Tibial nerve (tissue), 4 donors: ENCODE measurements at regions not wholly inside any gene's neighbourhood (a gene's known extent, or its start where the extent isn't known, plus 50 kb on each side); places are given as distances from the start of the nearest gene placed in this dataset.

Experiments
- DNase-seq, 2 donors: peaks; one replicate each; pipeline ENCODE4 v3.0.0-alpha.2; 2019; ENCODE audit warnings: low spot score in 2 of 2
- H3K27ac ChIP-seq, 4 donors: fragments of 200-600 bp; sonication (generic) in 3 of 4; one replicate each; pipeline ENCODE4 v1.5.1; 2017 to 2019; ENCODE audit warnings: mild to moderate bottlenecking in 1 of 4
- H3K27me3 ChIP-seq, 2 donors: fragments of 200-600 bp; sonication (generic) in 1 of 2; one replicate each; pipeline versions ENCODE4 v1.5.1 to v1.6.0; 2017 to 2019
- H3K36me3 ChIP-seq, 3 donors: fragments of 200-600 bp; sonication (generic); one replicate each; pipeline ENCODE4 v1.5.1; 2018 to 2019
- H3K4me1 ChIP-seq, 4 donors: fragments of 200-600 bp; sonication (generic) in 3 of 4; one replicate each; pipeline ENCODE4 v1.5.1; 2017 to 2019
- H3K4me3 ChIP-seq, 4 donors: fragments of 200-600 bp; sonication (generic) in 3 of 4; one replicate each; pipeline ENCODE4 v1.5.1; 2017 to 2019; ENCODE audit warnings: mild to moderate bottlenecking in 1 of 4, moderate library complexity in 1 of 4
- H3K9me3 ChIP-seq, 4 donors: fragments of 200-600 bp; sonication (generic) in 3 of 4; one replicate each; pipeline ENCODE4 v1.5.1; 2017 to 2019
- CTCF ChIP-seq, 5 experiments: fragments of 200-600 bp in 3 of 5; fragments of 450-650 bp in 2 of 5; sonication (generic) in 3 of 5; IDR thresholded peaks; one replicate each; pipeline ENCODE4 v1.5.1; 2016 to 2019; ENCODE audit warnings: antibody characterized with exemption in 5 of 5, mild to moderate bottlenecking in 3 of 5, moderate library complexity in 2 of 5
- EP300 ChIP-seq, 2 donors: sonication (generic); formaldehyde crosslinking; IDR thresholded peaks; one replicate each; pipeline ENCODE4 v1.6.1; 2017; ENCODE audit warnings: antibody characterized with exemption in 2 of 2, mild to moderate bottlenecking in 1 of 2
- POLR2A ChIP-seq, 2 donors: fragments of 450-650 bp; IDR thresholded peaks; one replicate each; pipeline ENCODE4 v1.6.1; 2017; ENCODE audit warnings: antibody characterized with exemption in 2 of 2, mild to moderate bottlenecking in 2 of 2, moderate library complexity in 2 of 2
- WGBS, 2 donors: methylation state at CpG; one replicate each; pipeline ENCODE4 v1.1.5; 2018; 5-methylcytosine and 5-hydroxymethylcytosine counted together

- H3K27me3 ChIP-seq = peaks cover 0 to 6% of the 10 kb centered on the region in 2 donors
- H3K9me3 ChIP-seq = no peaks in the 10 kb centered on the region
- no peak overlapping the region for H3K4me3 ChIP-seq
- no peak for DNase-seq
- H3K27ac ChIP-seq = no peak overlapping the region
- H3K36me3 ChIP-seq = no peaks in the 10 kb centered on the region
- WGBS, 2 donors = 80 to 87% methylated on average over 9 of the region's 9 CpGs
- no peak for TF ChIP-seq POLR2A (IDR thresholded peaks at IDR 0.05)
- H3K4me1 ChIP-seq = peaks cover 0 to 5% (median 0%) of the 10 kb centered on the region in 4 donors
Measured at GRCh38 chr12:115758877-115759620, 518.4 kb downstream of the MED13L start.

- no peak for DNase-seq
- Histone ChIP-seq H3K27me3 (peaks cover 0 to 6% of the 10 kb centered on the region in 2 donors), H3K27ac (no peak overlapping the region)
Measured at GRCh38 chr12:115758183-115758582, 519.3 kb downstream of the MED13L start.

GRCh38 chr12:115756804-115757203 is 520.7 kb downstream of the MED13L start:
- no peak for DNase-seq
- TF ChIP-seq POLR2A (IDR thresholded peaks at IDR 0.05) (no peak), CTCF (IDR thresholded peaks at IDR 0.05) (no peak), EP300 (IDR thresholded peaks at IDR 0.05) (no peak)

More at GRCh38 chr12:115758183-115758582, 519.3 kb downstream of the MED13L start:
- Histone ChIP-seq H3K4me1 (no peaks in the 10 kb centered on the region), H3K4me3 (no peak overlapping the region), H3K36me3 (no peaks in the 10 kb centered on the region), H3K9me3 (no peaks in the 10 kb centered on the region)
- TF ChIP-seq EP300 (IDR thresholded peaks at IDR 0.05) = no peak
- no peak for TF ChIP-seq CTCF (IDR thresholded peaks at IDR 0.05)
- TF ChIP-seq POLR2A (IDR thresholded peaks at IDR 0.05) = no peak
- 86 to 90% methylated on average over 5 of the region's 5 CpGs for WGBS, 2 donors

GRCh38 chr12:115756271-115756670 is 521.2 kb downstream of the MED13L start:
- 54 to 55% methylated on average over 4 of the region's 4 CpGs for WGBS, 2 donors
- Histone ChIP-seq H3K4me1 (peaks cover 0 to 11% (median 4%) of the 10 kb centered on the region in 4 donors), H3K9me3 (no peaks in the 10 kb centered on the region), H3K27ac (no peak overlapping the region), H3K27me3 (peaks cover 0 to 6% of the 10 kb centered on the region in 2 donors), H3K4me3 (no peak overlapping the region), H3K36me3 (no peaks in the 10 kb centered on the region)
- no peak for DNase-seq
- TF ChIP-seq POLR2A (IDR thresholded peaks at IDR 0.05) = no peak
- no peak for TF ChIP-seq CTCF (IDR thresholded peaks at IDR 0.05)
- TF ChIP-seq EP300 (IDR thresholded peaks at IDR 0.05) = no peak

More at GRCh38 chr12:115756804-115757203, 520.7 kb downstream of the MED13L start:
- Histone ChIP-seq H3K27me3 (peaks cover 0 to 6% of the 10 kb centered on the region in 2 donors), H3K36me3 (no peaks in the 10 kb centered on the region), H3K9me3 (no peaks in the 10 kb centered on the region), H3K4me3 (no peak overlapping the region), H3K4me1 (peaks cover 0 to 11% (median 4%) of the 10 kb centered on the region in 4 donors), H3K27ac (no peak overlapping the region)
- 83 to 88% methylated on average over 8 of the region's 8 CpGs for WGBS, 2 donors

- Histone ChIP-seq H3K27me3 (peaks cover 0 to 6% of the 10 kb centered on the region in 2 donors), H3K4me1 (peaks cover 0 to 11% (median 4%) of the 10 kb centered on the region in 4 donors), H3K4me3 (no peak overlapping the region), H3K9me3 (no peaks in the 10 kb centered on the region), H3K27ac (no peak overlapping the region), H3K36me3 (no peaks in the 10 kb centered on the region)
- WGBS, 2 donors = 48 to 49% methylated on average over 3 of the region's 3 CpGs
- DNase-seq = no peak
- TF ChIP-seq EP300 (IDR thresholded peaks at IDR 0.05) = no peak
- no peak for TF ChIP-seq POLR2A (IDR thresholded peaks at IDR 0.05)
- TF ChIP-seq CTCF (IDR thresholded peaks at IDR 0.05) = no peak
Measured at GRCh38 chr12:115755725-115756085, 521.8 kb downstream of the MED13L start.
